ENCODE measurements at regions not wholly inside any gene's neighbourhood (a gene's known extent, or its start where the extent isn't known, plus 50 kb on each side); places are given as distances from the start of the nearest gene placed in this dataset.

- H3K4me3 ChIP-seq, result no peak overlapping the region
- H3K36me3 ChIP-seq, result no peaks in the 10 kb centered on the region
- H3K4me1 ChIP-seq, result no peaks in the 10 kb centered on the region
- H3K9me3 ChIP-seq, result no peaks in the 10 kb centered on the region
- no peaks in the 10 kb centered on the region for H3K27me3 ChIP-seq
- DNase-seq (ENCODE audit: extremely low spot score), result no peak
- WGBS, result 65% methylated on average over 3 of the region's 3 CpGs
- intact Hi-C loops (cut with DNase I), result no loop called here
- TF ChIP-seq EP300 (IDR thresholded peaks at IDR 0.05), result no peak
- no peak for TF ChIP-seq CTCF (IDR thresholded peaks at IDR 0.05)
- TF ChIP-seq POLR2A (IDR thresholded peaks at IDR 0.05; ENCODE audit: low read depth), result no peak
- no peak for TF ChIP-seq POLR2AphosphoS5 (IDR thresholded peaks at IDR 0.05)
- no peak overlapping the region for H3K27ac ChIP-seq (replicated peaks in 1 of 4)
Measured at GRCh38 chr2:140178234-140178633, 1398.0 kb upstream of the NXPH2 start.

- Histone ChIP-seq H3K9me3 (no peaks in the 10 kb centered on the region), H3K27me3 (no peaks in the 10 kb centered on the region), H3K27ac (replicated peaks in 1 of 4) (no peak overlapping the region), H3K4me3 (no peak overlapping the region), H3K4me1 (no peaks in the 10 kb centered on the region), H3K36me3 (no peaks in the 10 kb centered on the region)
- no peak for TF ChIP-seq POLR2AphosphoS5 (IDR thresholded peaks at IDR 0.05)
- no peak for TF ChIP-seq EP300 (IDR thresholded peaks at IDR 0.05)
- no peak for TF ChIP-seq POLR2A (IDR thresholded peaks at IDR 0.05; ENCODE audit: low read depth)
- TF ChIP-seq CTCF (IDR thresholded peaks at IDR 0.05), result no peak
- DNase-seq (ENCODE audit: extremely low spot score), result no peak
- intact Hi-C loops (cut with DNase I), result no loop called here
- 59% methylated on average over 3 of the region's 3 CpGs for WGBS
Measured at GRCh38 chr2:140177086-140177485, 1396.9 kb upstream of the NXPH2 start.

- intact Hi-C loops (cut with DNase I), result no loop called here
- Histone ChIP-seq H3K9me3 (peaks cover 0 to 8% (median 0%) of the 10 kb centered on the region in 4 donors), H3K4me1 (no peaks in the 10 kb centered on the region), H3K36me3 (no peaks in the 10 kb centered on the region), H3K4me3 (no peak overlapping the region), H3K27me3 (no peaks in the 10 kb centered on the region), H3K27ac (replicated peaks in 1 of 4) (no peak overlapping the region)
- no peak for TF ChIP-seq POLR2AphosphoS5 (IDR thresholded peaks at IDR 0.05)
- no peak for TF ChIP-seq CTCF (IDR thresholded peaks at IDR 0.05)
- no peak for DNase-seq (ENCODE audit: extremely low spot score)
- WGBS, result 82% methylated on average over 5 of the region's 5 CpGs
Measured at GRCh38 chr2:140173790-140174189, 1393.6 kb upstream of the NXPH2 start.

- WGBS, result 86% methylated on average over 1 of the region's 1 CpG
Measured at GRCh38 chr2:140164449-140164848, 1384.3 kb upstream of the NXPH2 start.

More at GRCh38 chr2:140164449-140164848, 1384.3 kb upstream of the NXPH2 start:
- Histone ChIP-seq H3K4me1 (no peaks in the 10 kb centered on the region), H3K36me3 (no peaks in the 10 kb centered on the region), H3K9me3 (peaks cover 0 to under 1% (median 0%) of the 10 kb centered on the region in 4 donors), H3K27ac (replicated peaks in 1 of 4) (no peak overlapping the region), H3K27me3 (no peaks in the 10 kb centered on the region), H3K4me3 (no peak overlapping the region)
- intact Hi-C loops (cut with DNase I), result no loop called here
- DNase-seq (ENCODE audit: extremely low spot score), result no peak
- no peak for TF ChIP-seq POLR2A (IDR thresholded peaks at IDR 0.05; ENCODE audit: low read depth)
- TF ChIP-seq CTCF (IDR thresholded peaks at IDR 0.05), result no peak
- TF ChIP-seq POLR2AphosphoS5 (IDR thresholded peaks at IDR 0.05), result no peak
- no peak for TF ChIP-seq EP300 (IDR thresholded peaks at IDR 0.05)

Measured in esophagus muscularis mucosa (tissue), 4 donors.